H1 (cell line): ENCODE measurements at regions not wholly inside any gene's neighbourhood (a gene's known extent, or its start where the extent isn't known, plus 50 kb on each side); places are given as distances from the start of the nearest gene placed in this dataset.

Experiments used
- CBX5 ChIP-seq: fragments of 300-800, 300-1000 bp; sonication (generic); IDR thresholded peaks from 2 replicates; pipeline ENCODE4 v1.7.1; 2016; ENCODE audit warnings: antibody characterized with exemption, low read length, low read depth
- CTCF ChIP-seq, 3 experiments: IDR thresholded peaks; 1 replicate in 2 of 3; 2 replicates in 1 of 3; pipeline versions ENCODE4 v1.5.1 to v1.6.1; 2011; ENCODE audit warnings: low read length in 3 of 3, mild to moderate bottlenecking in 3 of 3, inconsistent platforms in 2 of 3, low read depth in 1 of 3, moderate library complexity in 1 of 3; ENCODE audit not compliant: insufficient read depth in 1 of 3; ENCODE audit errors: control extremely low read depth in 1 of 3
- E2F6 ChIP-seq: IDR thresholded peaks from 2 replicates; pipeline ENCODE4 v1.6.1; 2012; ENCODE audit warnings: inconsistent platforms
- EP300 ChIP-seq, 2 experiments: IDR thresholded peaks; 1 replicate in 1 of 2; 2 replicates in 1 of 2; pipeline ENCODE4 v1.6.1; 2011 to 2012; ENCODE audit warnings: low read depth in 2 of 2, low read length in 2 of 2, mild to moderate bottlenecking in 2 of 2, borderline replicate concordance in 1 of 2, inconsistent platforms in 1 of 2, moderate library complexity in 1 of 2
- EZH2 ChIP-seq: fragments of 200-600 bp; sonication (generic); IDR thresholded peaks from 2 replicates; pipeline ENCODE4 v1.7.1; 2012; ENCODE audit warnings: low read depth, mild to moderate bottlenecking, moderate library complexity, low read length, inconsistent platforms; ENCODE audit not compliant: severe bottlenecking
- POLR2A ChIP-seq, 2 experiments: IDR thresholded peaks; 1 replicate in 1 of 2; 2 replicates in 1 of 2; pipeline ENCODE4 v1.6.1; 2011; ENCODE audit warnings: low read depth in 2 of 2, low read length in 2 of 2, mild to moderate bottlenecking in 2 of 2; ENCODE audit errors: control extremely low read depth in 1 of 2
- POLR2AphosphoS5 ChIP-seq: IDR thresholded peaks from 2 replicates; pipeline ENCODE4 v1.6.1; 2011; ENCODE audit warnings: low read depth, low read length
- RAD21 ChIP-seq, 2 experiments: IDR thresholded peaks in 1 of 2; conservative IDR thresholded peaks in 1 of 2; 2 replicates each; pipeline ENCODE4 v1.6.1; 2011; ENCODE audit warnings: low read depth in 2 of 2, low read length in 2 of 2, improper control_type of control experiment in 1 of 2, inconsistent platforms in 1 of 2, mild to moderate bottlenecking in 1 of 2, moderate library complexity in 1 of 2
- ZNF274 ChIP-seq: IDR thresholded peaks from 2 replicates; pipeline ENCODE4 v1.7.0; 2012; ENCODE audit warnings: low read length, borderline replicate concordance; ENCODE audit errors: extremely low read depth

GRCh38 chr16:9340526-9341256 lies 249.2 kb downstream of the HAPSTR1 start:
- TF ChIP-seq CBX5: no peak
- no peak for TF ChIP-seq ZNF274
- no peak for TF ChIP-seq POLR2AphosphoS5
- no peak for TF ChIP-seq EP300 (IDR thresholded peaks at IDR 0.05; ENCODE audit: borderline replicate concordance in 1 of 2, low read depth in 2 of 2, low read length in 2 of 2)
- no peak for TF ChIP-seq CTCF (IDR thresholded peaks at IDR 0.05; ENCODE audit: control extremely low read depth in 1 of 3, insufficient read depth in 1 of 3, low read depth in 1 of 3, low read length in 3 of 3)
- TF ChIP-seq E2F6: no peak
- TF ChIP-seq EZH2: no peak
- no peak for TF ChIP-seq RAD21 (IDR thresholded peaks at IDR 0.05 in 1 of 2, conservative IDR thresholded peaks at IDR 0.05 in 1 of 2; ENCODE audit: low read depth in 2 of 2, low read length in 2 of 2)
- no peak for TF ChIP-seq POLR2A (IDR thresholded peaks at IDR 0.05; ENCODE audit: control extremely low read depth in 1 of 2, low read depth in 2 of 2, low read length in 2 of 2)
